ENCODE measurements at regions not wholly inside any gene's neighbourhood (a gene's known extent, or its start where the extent isn't known, plus 50 kb on each side); places are given as distances from the start of the nearest gene placed in this dataset.

DNA sequence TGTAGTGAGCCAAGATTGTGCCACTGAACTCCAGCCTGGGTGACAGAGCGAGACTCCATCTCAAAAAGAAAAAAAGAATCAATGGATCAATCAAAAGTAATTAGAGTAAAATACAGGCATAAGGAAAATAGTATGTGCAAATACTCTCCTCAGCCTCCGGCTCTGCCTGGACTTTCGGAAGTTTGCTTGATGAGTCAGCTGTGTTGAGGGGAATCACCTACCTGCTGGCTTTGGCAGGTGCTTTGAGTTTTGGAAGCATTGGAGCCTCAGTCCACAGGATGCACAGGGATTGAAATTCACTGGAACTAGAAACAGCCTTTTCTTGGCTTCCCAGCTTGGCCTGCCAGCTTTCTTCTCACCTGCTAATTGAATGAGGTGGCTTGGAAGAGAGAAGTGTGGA lies 268.2 kb downstream of the PCNX1 start:
- 73 to 74% methylated on average over 3 of the region's 3 CpGs for WGBS, 2 donors
- no peak for DNase-seq (ENCODE audit: low spot score in 2 of 2)
- intact Hi-C loops (cut with DNase I; ENCODE audit: low total_unique reads): no loop called here

GRCh38 chr14:71179066-71179465 lies 271.8 kb downstream of the PCNX1 start:
- TF ChIP-seq POLR2A (IDR thresholded peaks at IDR 0.05) (no peak), CTCF (IDR thresholded peaks at IDR 0.05) (no peak)
- no peak for DNase-seq (ENCODE audit: low spot score in 2 of 2)
- 89 to 94% methylated on average over 5 of the region's 5 CpGs for WGBS, 2 donors
- intact Hi-C loops (cut with DNase I; ENCODE audit: low total_unique reads): no loop called here
- H3K4me3 ChIP-seq (ENCODE audit: low read depth, poor library complexity, severe bottlenecking): no peak overlapping the region

More for the DNA sequence above, 268.2 kb downstream of the PCNX1 start:
- TF ChIP-seq CTCF (IDR thresholded peaks at IDR 0.05) (no peak), POLR2A (IDR thresholded peaks at IDR 0.05) (no peak)
- H3K4me3 ChIP-seq (ENCODE audit: low read depth, poor library complexity, severe bottlenecking): no peak overlapping the region

DNA sequence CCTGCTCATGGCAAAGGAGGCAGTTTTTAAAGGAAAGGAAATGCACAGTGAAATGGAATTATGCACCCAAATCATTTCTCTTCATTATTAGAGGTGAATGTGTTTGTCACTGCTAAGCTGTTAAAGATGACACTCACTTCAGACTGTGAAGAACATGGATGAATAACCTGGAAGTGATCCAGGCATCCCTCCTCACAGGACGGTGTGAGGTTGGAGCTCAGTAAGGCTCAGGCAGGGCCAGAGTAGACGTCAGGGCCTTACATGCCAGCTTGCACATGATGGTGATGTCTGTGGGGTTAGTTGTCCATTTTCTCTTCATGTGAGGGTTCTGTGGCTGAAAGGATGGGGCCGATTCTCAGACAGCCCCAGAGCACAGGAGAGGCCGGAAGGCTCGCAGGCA lies 273.1 kb downstream of the PCNX1 start:
- no peak for TF ChIP-seq CTCF (IDR thresholded peaks at IDR 0.05)
- TF ChIP-seq POLR2A (IDR thresholded peaks at IDR 0.05): no peak
- intact Hi-C loops (cut with DNase I; ENCODE audit: low total_unique reads): no loop called here
- no peak for DNase-seq (ENCODE audit: low spot score in 2 of 2)
- H3K4me3 ChIP-seq (ENCODE audit: low read depth, poor library complexity, severe bottlenecking): no peak overlapping the region
- 80 to 85% methylated on average over 5 of the region's 5 CpGs for WGBS, 2 donors

DNA sequence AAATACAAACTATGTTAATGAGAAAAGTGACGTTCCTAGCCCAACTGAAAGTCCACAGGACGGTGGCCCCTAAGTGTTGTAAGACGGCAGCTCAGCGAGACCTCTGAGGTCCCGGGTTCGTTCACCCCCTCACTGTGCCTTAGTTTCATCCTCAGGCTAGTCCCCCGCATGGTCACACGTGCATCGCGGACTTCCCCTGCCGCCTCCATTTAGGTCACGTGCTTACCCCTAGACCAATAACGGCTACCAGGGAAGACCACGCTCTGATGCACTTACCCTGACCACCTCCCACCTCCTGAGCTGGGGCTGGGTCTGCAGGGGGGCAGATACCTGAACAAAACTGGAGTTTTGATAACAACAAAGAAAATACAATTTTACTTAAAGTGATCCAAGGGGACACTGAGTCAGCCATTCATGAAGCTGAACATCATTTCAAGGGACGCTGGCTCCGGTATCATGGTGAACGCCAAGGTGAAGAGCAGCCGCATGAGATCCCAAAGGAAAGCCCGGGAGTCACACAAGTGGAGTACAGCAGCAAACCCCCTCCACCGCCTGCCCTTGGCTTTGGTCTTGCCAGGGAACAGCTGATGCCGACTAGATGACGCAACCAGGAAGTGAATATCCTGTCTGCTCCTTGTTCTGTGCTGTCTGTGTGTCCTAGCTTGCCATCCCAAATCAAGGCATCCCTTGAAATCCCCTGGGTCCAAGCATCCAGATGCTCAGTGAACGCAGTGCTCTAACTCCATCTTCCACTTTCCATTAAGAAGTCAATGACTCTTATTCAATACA lies 274.1 kb downstream of the PCNX1 start:
- H3K4me3 ChIP-seq (ENCODE audit: low read depth, poor library complexity, severe bottlenecking): no peak overlapping the region
- WGBS, 2 donors: 90 to 91% methylated on average over 23 of the region's 23 CpGs
- DNase-seq (ENCODE audit: low spot score in 2 of 2): no peak
- TF ChIP-seq POLR2A (IDR thresholded peaks at IDR 0.05) (no peak), CTCF (IDR thresholded peaks at IDR 0.05) (no peak)
- intact Hi-C loops (cut with DNase I; ENCODE audit: low total_unique reads): no loop called here

DNA sequence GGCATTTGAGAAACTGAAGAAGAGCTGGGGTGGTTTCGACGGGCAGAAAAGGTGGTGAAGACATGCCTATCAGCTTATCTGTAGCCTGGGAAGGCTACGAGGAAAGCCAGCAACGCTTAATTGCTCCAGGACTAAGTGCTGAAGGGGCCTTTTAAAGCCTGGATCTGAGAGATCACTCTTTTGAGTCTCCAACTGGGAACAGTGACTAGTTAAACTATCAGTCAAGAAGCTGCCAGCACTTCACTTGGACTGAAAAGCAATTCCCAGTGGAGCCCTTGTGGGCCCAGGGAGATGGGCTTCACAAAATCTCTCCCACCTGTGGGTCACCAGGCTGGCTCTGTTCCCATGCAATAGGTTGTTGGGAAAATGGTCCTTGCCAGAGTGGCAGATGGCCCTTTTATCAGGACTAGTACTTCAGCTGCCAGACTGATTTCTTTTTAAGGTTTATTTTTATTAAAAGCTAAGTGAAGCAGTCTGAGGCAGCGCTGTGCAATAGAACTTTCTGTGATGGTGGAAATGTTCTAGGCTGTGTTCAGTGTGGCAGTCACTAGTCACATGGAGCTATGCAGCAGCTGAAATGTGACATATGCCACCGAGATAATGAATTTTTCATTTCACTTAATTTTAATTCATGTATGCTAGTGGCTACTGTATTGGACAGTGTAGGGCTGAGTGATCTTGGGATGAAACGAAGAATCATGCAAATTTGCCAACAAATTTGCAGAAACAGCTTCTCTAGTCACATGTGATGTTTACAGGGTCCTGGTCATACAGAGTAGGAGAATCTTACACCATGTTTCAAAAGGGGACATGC lies 276.8 kb downstream of the PCNX1 start:
- DNase-seq (ENCODE audit: low spot score in 2 of 2): no peak
- TF ChIP-seq POLR2A (IDR thresholded peaks at IDR 0.05) (no peak), CTCF (IDR thresholded peaks at IDR 0.05) (no peak)
- intact Hi-C loops (cut with DNase I; ENCODE audit: low total_unique reads): no loop called here
- no peak overlapping the region for H3K4me3 ChIP-seq (ENCODE audit: low read depth, poor library complexity, severe bottlenecking)
- 67 to 70% methylated on average over 7 of the region's 7 CpGs for WGBS, 2 donors

Measured in lower leg skin (tissue), 4 donors.